ENCODE measurements at regions not wholly inside any gene's neighbourhood (a gene's known extent, or its start where the extent isn't known, plus 50 kb on each side); places are given as distances from the start of the nearest gene placed in this dataset.

DNA sequence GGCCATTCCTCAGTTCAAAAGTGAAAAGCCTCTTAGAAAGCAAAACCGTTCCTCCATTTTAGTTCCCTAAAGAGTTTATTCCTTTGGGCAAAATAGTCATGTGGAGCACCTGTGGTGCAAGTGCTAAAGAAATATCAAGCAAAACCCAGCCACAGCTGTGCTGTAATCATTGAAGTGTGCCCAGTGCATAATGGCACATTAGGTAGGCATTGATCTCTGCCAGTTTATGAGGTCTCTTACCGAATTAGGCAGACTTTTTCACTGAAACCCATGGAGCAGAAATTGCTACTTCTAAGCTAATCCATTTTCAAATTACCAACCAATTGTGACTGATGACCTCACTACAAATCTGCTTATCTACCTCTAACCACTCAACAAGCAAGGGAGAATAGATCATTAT lies 97.2 kb upstream of the SEMA3A start:
- TF ChIP-seq, protein P1, sequence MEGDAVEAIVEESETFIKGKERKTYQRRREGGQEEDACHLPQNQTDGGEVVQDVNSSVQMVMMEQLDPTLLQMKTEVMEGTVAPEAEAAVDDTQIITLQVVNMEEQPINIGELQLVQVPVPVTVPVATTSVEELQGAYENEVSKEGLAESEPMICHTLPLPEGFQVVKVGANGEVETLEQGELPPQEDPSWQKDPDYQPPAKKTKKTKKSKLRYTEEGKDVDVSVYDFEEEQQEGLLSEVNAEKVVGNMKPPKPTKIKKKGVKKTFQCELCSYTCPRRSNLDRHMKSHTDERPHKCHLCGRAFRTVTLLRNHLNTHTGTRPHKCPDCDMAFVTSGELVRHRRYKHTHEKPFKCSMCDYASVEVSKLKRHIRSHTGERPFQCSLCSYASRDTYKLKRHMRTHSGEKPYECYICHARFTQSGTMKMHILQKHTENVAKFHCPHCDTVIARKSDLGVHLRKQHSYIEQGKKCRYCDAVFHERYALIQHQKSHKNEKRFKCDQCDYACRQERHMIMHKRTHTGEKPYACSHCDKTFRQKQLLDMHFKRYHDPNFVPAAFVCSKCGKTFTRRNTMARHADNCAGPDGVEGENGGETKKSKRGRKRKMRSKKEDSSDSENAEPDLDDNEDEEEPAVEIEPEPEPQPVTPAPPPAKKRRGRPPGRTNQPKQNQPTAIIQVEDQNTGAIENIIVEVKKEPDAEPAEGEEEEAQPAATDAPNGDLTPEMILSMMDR (conservative IDR thresholded peaks at IDR 0.05; ENCODE audit: control insufficient read depth, insufficient read depth, low read depth, low read length): no peak
- no peak for DNase-seq (ENCODE audit: low read depth)
- H3K4me3 ChIP-seq (ENCODE audit: control insufficient read depth, low read depth, low read length): no peak overlapping the region

DNA sequence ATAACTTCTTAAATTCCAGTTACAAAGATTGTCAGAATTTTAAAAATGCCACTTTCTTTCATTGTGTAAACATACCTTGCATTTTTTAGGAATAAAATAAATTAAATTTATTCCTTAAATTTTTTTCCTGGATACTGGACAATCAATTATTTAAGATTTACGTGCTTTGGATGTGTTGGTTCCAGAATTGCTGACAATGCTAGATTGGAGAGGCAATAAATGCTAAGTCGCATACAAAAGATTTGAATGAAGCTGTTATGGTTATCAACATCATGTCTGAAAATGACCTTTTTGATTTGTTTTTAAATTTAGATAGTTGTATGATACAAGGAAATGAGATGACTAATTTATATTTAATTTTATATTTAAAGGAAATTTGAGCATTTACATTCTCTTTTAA lies 89.2 kb upstream of the SEMA3A start:
- TF ChIP-seq, protein P1 (conservative IDR thresholded peaks at IDR 0.05; ENCODE audit: control insufficient read depth, insufficient read depth, low read depth, low read length): no peak
- no peak overlapping the region for H3K4me3 ChIP-seq (ENCODE audit: control insufficient read depth, low read depth, low read length)
- no peak for DNase-seq (ENCODE audit: low read depth)

DNA sequence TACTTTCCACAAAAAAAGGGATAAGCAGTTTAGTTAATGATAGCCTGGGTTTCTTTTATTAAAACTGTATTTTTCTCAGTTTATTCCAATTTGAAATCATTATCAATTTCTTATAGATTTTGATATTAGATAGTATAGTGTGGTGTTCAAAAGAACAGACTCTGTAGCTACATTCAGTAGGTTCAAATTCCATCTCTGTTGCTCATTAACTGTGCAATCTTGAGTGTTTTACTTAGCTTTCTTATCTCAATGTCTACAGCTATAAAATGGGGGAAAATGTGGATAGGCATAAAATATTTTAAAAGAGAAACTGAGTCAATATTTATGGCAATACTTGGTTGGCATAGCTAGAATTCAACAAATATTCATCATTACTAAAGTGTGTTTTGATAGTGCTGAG lies 86.9 kb upstream of the SEMA3A start:
- TF ChIP-seq, protein P1 (conservative IDR thresholded peaks at IDR 0.05; ENCODE audit: control insufficient read depth, insufficient read depth, low read depth, low read length): no peak
- no peak for DNase-seq (ENCODE audit: low read depth)
- no peak overlapping the region for H3K4me3 ChIP-seq (ENCODE audit: control insufficient read depth, low read depth, low read length)

DNA sequence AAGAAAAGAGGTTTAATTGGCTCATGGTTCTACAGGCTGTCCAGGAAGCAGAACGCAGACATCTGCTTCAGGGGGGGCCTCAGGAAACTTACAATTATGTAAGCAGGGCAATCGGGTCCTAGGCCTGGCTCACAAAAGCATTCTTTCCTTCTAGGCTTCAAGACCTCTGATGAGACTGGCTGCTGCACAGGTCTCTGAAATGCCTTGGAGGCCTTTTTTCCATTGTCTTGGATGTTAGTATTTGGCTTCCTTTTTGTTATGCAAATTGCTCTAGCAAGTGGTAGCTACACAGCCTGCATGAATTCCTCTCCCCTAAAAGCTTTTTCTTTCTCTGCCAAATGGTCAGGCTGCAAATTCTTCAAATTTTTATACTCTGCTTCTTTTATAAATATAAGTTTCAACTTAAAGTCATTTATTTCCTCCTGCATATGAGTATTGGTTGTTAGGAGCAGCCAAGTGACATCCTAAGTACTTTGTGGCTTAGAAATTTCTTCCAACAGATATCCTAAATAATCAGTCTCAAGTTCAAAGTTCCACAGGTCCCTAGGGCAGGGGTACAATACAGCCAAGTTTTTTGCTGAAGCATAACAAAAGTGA lies 83.1 kb upstream of the SEMA3A start:
- TF ChIP-seq, protein P1 (conservative IDR thresholded peaks at IDR 0.05; ENCODE audit: control insufficient read depth, insufficient read depth, low read depth, low read length): no peak
- no peak overlapping the region for H3K4me3 ChIP-seq (ENCODE audit: control insufficient read depth, low read depth, low read length)
- DNase-seq (ENCODE audit: low read depth): no peak

DNA sequence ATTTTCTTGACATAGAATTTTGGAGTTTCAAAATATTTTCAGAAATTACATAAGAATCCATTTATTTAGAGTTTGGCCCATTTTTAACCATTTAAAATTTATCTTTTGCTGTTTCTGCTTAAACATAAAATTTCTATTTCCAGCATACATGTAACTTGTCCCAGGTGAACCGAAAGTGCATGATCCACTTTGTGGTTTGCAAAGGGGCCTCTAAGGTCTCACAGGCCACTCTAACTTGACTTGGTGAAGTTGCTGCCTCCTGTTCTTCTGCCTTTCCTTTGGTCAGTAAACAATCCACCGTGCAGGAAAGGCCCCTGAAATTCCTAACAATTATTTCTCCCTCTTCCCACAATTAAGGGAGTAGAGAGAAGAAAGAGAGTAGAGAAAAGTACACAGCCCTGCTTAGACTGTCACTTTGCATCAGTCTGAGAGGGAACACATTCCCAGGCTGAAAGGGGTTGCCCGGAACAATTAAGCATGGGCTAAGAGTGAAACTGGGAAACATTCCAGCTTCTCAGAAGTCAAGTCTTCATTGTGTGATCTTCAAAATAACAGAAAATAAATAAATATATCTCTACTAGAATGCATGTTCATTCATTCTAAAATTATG lies 79.5 kb upstream of the SEMA3A start:
- DNase-seq (ENCODE audit: low read depth): no peak
- no peak overlapping the region for H3K4me3 ChIP-seq (ENCODE audit: control insufficient read depth, low read depth, low read length)
- TF ChIP-seq, protein P1 (conservative IDR thresholded peaks at IDR 0.05; ENCODE audit: control insufficient read depth, insufficient read depth, low read depth, low read length): no peak

DNA sequence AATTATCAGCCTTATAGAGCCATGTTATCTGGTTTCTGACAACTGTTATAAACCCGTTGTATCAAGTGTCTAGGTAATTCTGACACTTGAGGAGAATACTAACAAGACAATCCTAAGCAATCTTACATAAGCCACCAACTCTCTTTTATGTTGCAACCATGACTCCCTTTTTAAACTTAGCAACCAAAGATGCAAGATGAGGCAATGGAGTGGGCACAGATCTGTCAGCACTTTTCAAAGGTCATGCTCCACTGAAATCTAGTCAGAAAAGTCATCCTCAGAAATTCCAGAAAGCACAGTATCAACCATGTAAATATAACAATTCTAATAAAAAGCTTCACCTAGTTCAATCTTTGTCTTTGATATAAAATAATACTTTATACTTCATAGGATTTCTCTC lies 77.0 kb upstream of the SEMA3A start:
- TF ChIP-seq, protein P1 (conservative IDR thresholded peaks at IDR 0.05; ENCODE audit: control insufficient read depth, insufficient read depth, low read depth, low read length): no peak

More for the DNA sequence above, 77.0 kb upstream of the SEMA3A start:
- peak; percentile 55 for DNase-seq (ENCODE audit: low read depth)
- H3K4me3 ChIP-seq (ENCODE audit: control insufficient read depth, low read depth, low read length): no peak overlapping the region

Measured in fibroblast of mammary gland (primary cell).